ENCODE measurements at regions not wholly inside any gene's neighbourhood (a gene's known extent, or its start where the extent isn't known, plus 50 kb on each side); places are given as distances from the start of the nearest gene placed in this dataset.

DNA sequence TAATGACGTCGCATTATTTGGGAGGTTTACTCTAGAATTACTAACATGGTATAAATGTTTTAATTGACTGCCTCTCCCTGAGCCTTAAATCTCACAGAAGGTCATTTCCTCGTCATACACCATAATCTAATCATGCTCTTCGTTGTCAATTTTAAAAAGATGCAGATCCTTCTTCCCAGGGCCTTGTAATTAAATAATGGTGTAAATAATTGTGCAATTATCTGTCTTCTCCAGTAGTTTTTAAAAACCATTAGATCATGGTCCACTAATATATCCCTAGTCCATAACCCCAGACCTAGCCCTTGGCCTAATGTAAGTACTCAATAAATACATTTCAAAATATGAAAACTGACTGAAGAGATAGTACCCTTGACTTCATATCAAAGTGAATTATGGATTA lies 181.5 kb upstream of the GNAI1 start:
- no peaks in the 10 kb centered on the region for H3K36me3 Mint-ChIP-seq (ENCODE audit: low read depth)
- H3K4me1 Mint-ChIP-seq: peaks cover 4% of the 10 kb centered on the region
- no peak overlapping the region for H3K4me3 Mint-ChIP-seq
- H3K27ac Mint-ChIP-seq (ENCODE audit: unreplicated experiment): no peak overlapping the region
- TF ChIP-seq, protein P1, sequence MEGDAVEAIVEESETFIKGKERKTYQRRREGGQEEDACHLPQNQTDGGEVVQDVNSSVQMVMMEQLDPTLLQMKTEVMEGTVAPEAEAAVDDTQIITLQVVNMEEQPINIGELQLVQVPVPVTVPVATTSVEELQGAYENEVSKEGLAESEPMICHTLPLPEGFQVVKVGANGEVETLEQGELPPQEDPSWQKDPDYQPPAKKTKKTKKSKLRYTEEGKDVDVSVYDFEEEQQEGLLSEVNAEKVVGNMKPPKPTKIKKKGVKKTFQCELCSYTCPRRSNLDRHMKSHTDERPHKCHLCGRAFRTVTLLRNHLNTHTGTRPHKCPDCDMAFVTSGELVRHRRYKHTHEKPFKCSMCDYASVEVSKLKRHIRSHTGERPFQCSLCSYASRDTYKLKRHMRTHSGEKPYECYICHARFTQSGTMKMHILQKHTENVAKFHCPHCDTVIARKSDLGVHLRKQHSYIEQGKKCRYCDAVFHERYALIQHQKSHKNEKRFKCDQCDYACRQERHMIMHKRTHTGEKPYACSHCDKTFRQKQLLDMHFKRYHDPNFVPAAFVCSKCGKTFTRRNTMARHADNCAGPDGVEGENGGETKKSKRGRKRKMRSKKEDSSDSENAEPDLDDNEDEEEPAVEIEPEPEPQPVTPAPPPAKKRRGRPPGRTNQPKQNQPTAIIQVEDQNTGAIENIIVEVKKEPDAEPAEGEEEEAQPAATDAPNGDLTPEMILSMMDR (conservative IDR thresholded peaks at IDR 0.05): no peak
- H3K27me3 Mint-ChIP-seq (ENCODE audit: low read depth): peaks cover 2% of the 10 kb centered on the region
- no peak for DNase-seq (ENCODE audit: low read depth, low spot score)
- peaks cover 4% of the 10 kb centered on the region for H3K9me3 Mint-ChIP-seq

DNA sequence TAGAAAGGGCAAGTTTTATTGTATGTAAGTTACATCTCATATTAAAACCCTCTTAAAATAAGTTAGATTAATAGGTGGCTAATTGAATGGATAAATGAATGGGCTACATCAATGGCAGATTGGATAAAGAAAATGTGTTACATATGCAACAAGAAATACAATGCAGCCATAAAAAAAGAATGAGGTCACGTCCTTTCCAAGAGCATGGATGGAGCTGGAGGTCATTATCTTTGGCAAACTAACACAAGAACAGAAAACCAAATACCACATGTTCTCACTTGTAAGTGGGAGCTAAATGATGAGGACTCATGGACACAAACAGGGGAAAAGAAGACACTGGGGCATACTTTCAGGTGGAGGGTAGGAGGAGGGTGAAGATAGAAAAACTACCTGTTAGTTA lies 182.2 kb upstream of the GNAI1 start:
- Mint-ChIP-seq H3K9me3 (peaks cover 6% of the 10 kb centered on the region), H3K36me3 (ENCODE audit: low read depth) (no peaks in the 10 kb centered on the region), H3K4me3 (no peak overlapping the region), H3K4me1 (peaks cover 4% of the 10 kb centered on the region), H3K27me3 (ENCODE audit: low read depth) (peaks cover 2% of the 10 kb centered on the region), H3K27ac (ENCODE audit: unreplicated experiment) (no peak overlapping the region)
- TF ChIP-seq, protein P1 (conservative IDR thresholded peaks at IDR 0.05): no peak
- DNase-seq (ENCODE audit: low read depth, low spot score): no peak

DNA sequence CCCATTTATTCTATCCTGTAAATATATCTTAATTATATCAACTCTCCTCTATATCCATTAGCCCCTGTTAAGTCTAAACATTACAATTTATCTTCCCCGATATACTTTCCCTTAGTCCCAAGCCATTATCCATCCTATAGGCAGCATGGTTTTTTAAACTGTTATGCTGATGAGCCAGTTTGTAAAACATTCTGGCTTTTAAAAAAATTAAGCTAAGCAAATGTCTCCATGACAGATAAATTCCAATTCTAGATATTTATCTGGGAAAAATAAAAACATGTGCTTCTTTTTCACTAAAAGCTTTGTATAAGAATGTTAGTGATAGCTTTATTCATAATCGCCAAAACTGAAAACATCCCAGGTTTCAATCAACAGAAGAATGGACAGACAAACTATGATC lies 183.2 kb upstream of the GNAI1 start:
- peaks cover 4% of the 10 kb centered on the region for H3K4me1 Mint-ChIP-seq
- DNase-seq (ENCODE audit: low read depth, low spot score): no peak
- H3K9me3 Mint-ChIP-seq: peaks cover 10% of the 10 kb centered on the region
- no peaks in the 10 kb centered on the region for H3K36me3 Mint-ChIP-seq (ENCODE audit: low read depth)
- H3K4me3 Mint-ChIP-seq: no peak overlapping the region
- no peak overlapping the region for H3K27ac Mint-ChIP-seq (ENCODE audit: unreplicated experiment)
- peaks cover 2% of the 10 kb centered on the region for H3K27me3 Mint-ChIP-seq (ENCODE audit: low read depth)
- TF ChIP-seq, protein P1 (conservative IDR thresholded peaks at IDR 0.05): no peak

DNA sequence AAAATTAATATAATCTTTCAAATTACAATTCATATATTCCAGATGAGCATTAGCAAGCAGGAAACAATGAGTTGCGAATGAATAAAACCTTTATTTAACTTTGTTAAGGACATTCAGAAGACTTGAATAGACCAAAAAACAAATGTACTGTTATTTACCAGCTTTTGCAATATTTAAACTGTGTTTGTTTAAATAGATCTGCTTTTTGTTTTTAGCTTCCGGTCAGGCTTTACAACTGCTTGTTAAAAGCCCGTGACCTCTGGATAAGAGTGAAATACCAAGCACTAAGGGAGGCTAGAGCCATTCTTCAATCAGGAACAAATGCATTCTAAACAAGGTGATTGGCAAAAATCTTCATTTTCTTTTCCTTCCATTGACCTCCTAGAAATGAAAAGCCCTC lies 184.9 kb upstream of the GNAI1 start:
- Mint-ChIP-seq H3K4me1 (peaks cover 4% of the 10 kb centered on the region), H3K9me3 (peaks cover 12% of the 10 kb centered on the region), H3K27me3 (ENCODE audit: low read depth) (no peaks in the 10 kb centered on the region), H3K27ac (ENCODE audit: unreplicated experiment) (no peak overlapping the region), H3K36me3 (ENCODE audit: low read depth) (no peaks in the 10 kb centered on the region), H3K4me3 (no peak overlapping the region)
- no peak for DNase-seq (ENCODE audit: low read depth, low spot score)
- TF ChIP-seq, protein P1 (conservative IDR thresholded peaks at IDR 0.05): no peak

DNA sequence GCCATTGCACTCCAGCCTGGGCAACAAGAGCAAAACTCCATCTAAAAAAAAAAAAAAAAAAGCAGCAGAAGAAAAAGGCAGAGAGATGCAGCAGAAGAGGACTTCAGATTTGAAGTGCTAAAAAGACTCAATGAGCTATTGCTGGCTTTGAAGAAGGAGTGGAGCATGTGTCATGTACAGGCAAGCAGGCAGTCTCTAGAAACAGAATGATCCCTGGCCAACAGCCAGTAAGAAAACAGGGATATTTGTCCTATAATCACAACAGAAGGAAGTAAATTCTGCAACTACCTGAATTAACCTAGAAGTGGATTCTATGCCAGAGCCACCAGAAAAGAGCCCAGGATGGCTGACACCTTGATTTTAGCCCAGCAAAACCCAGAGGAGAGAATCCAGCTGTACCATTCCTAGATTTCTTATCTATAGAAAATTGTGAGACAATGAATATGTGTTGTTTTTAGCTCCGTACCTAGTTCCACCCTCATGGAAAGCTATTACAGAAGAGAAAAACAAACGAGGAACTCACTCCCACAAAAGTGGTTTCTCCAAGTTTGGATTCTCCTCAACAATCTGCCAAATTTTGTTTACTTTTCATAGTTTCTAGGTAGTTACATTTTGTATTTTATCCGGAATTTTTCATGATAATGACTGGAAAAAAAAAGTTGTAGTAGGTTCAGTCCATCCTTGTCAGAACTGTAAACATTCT lies 198.2 kb upstream of the GNAI1 start:
- Mint-ChIP-seq H3K9me3 (peaks cover 7% of the 10 kb centered on the region), H3K4me3 (no peak overlapping the region), H3K4me1 (no peaks in the 10 kb centered on the region), H3K27me3 (ENCODE audit: low read depth) (no peaks in the 10 kb centered on the region), H3K36me3 (ENCODE audit: low read depth) (no peaks in the 10 kb centered on the region), H3K27ac (ENCODE audit: unreplicated experiment) (no peak overlapping the region)
- TF ChIP-seq, protein P1 (conservative IDR thresholded peaks at IDR 0.05): no peak
- DNase-seq (ENCODE audit: low read depth, low spot score): no peak
